H1 (cell line): ENCODE measurements at regions not wholly inside any gene's neighbourhood (a gene's known extent, or its start where the extent isn't known, plus 50 kb on each side); places are given as distances from the start of the nearest gene placed in this dataset.

ENCODE experiments used
- CTCF ChIA-PET: fragments of 300-600 bp; sonication (Branson Sonifier 250); formaldehyde crosslinking; loops from one replicate; lab custom pipeline; 2021; ENCODE audit not compliant: partially characterized antibody; lab: Charles Lee
- POLR2A ChIA-PET: fragments of 300-600 bp; sonication (Branson Sonifier 250); formaldehyde crosslinking; loops from one replicate; lab custom pipeline; 2021; ENCODE audit warnings: inconsistent platforms; ENCODE audit not compliant: partially characterized antibody; lab: Charles Lee
- DNase-seq, 2 experiments: peaks; one replicate each; pipeline versions ENCODE4 v3.0.0 to v3.0.0-alpha.2; 2010 to 2022; ENCODE audit warnings: low spot score in 2 of 2, low read depth in 1 of 2, mixed read lengths in 1 of 2
- FAIRE-seq: peaks from 2 replicates; lab custom pipeline; 2011; peaks lifted over from hg19 to GRCh38; lab: Jason Lieb, UNC
- H2AFZ ChIP-seq: 2 replicates; pipeline ENCODE4 v1.8.1; 2012; ENCODE audit warnings: low read length, inconsistent platforms
- H2AK5ac ChIP-seq: 2 replicates; pipeline ENCODE4 v1.6.1; 2013; ENCODE audit warnings: low read depth, low read length
- H2BK120ac ChIP-seq: replicated peaks from 2 replicates; pipeline ENCODE3; 2013; ENCODE audit warnings: low read depth, low read length, inconsistent platforms
- H2BK12ac ChIP-seq: 2 replicates; pipeline ENCODE4 v1.6.1; 2013; ENCODE audit warnings: low read depth, low read length
- H2BK15ac ChIP-seq: 2 replicates; pipeline ENCODE4 v1.6.1; 2013; ENCODE audit warnings: low read length
- H2BK20ac ChIP-seq: 2 replicates; pipeline ENCODE4 v1.6.1; 2013; ENCODE audit warnings: low read length
- H2BK5ac ChIP-seq: 2 replicates; pipeline ENCODE4 v1.6.1; 2013; ENCODE audit warnings: low read depth, low read length
- H3K14ac ChIP-seq: 2 replicates; pipeline ENCODE4 v1.6.1; 2013; ENCODE audit warnings: inconsistent platforms; ENCODE audit not compliant: insufficient read length
- H3K18ac ChIP-seq: 2 replicates; pipeline ENCODE4 v1.6.1; 2013; ENCODE audit warnings: low read length; ENCODE audit errors: extremely low read depth
- H3K23ac ChIP-seq: 2 replicates; pipeline ENCODE4 v1.6.1; 2013; ENCODE audit warnings: inconsistent platforms; ENCODE audit not compliant: insufficient read length
- H3K23me2 ChIP-seq: 2 replicates; pipeline ENCODE4 v1.6.1; 2013; ENCODE audit warnings: low read depth, low read length
- H3K27ac ChIP-seq: 2 replicates; pipeline ENCODE4 v1.6.1; 2011; ENCODE audit warnings: low read depth, low read length, inconsistent platforms
- H3K27me3 ChIP-seq, 4 experiments: replicated peaks in 1 of 4; 1 replicate in 1 of 4; 2 replicates in 3 of 4; pipeline versions ENCODE4 v1.6.1 to v1.8.1; 2011 to 2013; ENCODE audit warnings: low read length in 3 of 4, mild to moderate bottlenecking in 3 of 4, inconsistent platforms in 2 of 4, mixed read lengths in 2 of 4, moderate library complexity in 1 of 4; ENCODE audit not compliant: control insufficient read depth in 3 of 4, insufficient read depth in 3 of 4; ENCODE audit errors: extremely low read depth in 1 of 4
- H3K36me3 ChIP-seq, 4 experiments: 2 replicates each; pipeline versions ENCODE4 v1.6.1 to v1.8.1; 2011 to 2013; ENCODE audit warnings: mild to moderate bottlenecking in 4 of 4, low read length in 3 of 4, moderate library complexity in 2 of 4, control low read depth in 1 of 4, inconsistent platforms in 1 of 4; ENCODE audit not compliant: insufficient read depth in 4 of 4, control insufficient read depth in 2 of 4
- H3K4ac ChIP-seq: replicated peaks from 2 replicates; pipeline ENCODE3; 2013; ENCODE audit warnings: low read length, low read depth, mixed read lengths, inconsistent platforms; ENCODE audit not compliant: insufficient read length
- H3K4me1 ChIP-seq, 4 experiments: replicated peaks in 1 of 4; 1 replicate in 1 of 4; 2 replicates in 3 of 4; pipeline versions ENCODE4 v1.6.1 to v1.8.1; 2011 to 2013; ENCODE audit warnings: low read length in 3 of 4, inconsistent platforms in 2 of 4, mixed read lengths in 1 of 4; ENCODE audit not compliant: insufficient read depth in 4 of 4, control insufficient read depth in 3 of 4
- H3K4me2 ChIP-seq, 2 experiments: 2 replicates each; pipeline versions ENCODE4 v1.6.1 to v1.8.1; 2011 to 2013; ENCODE audit warnings: low read depth in 2 of 2, low read length in 2 of 2, control low read depth in 1 of 2, inconsistent platforms in 1 of 2, mild to moderate bottlenecking in 1 of 2; ENCODE audit not compliant: insufficient read depth in 1 of 2
- H3K4me3 ChIP-seq, 4 experiments: fragments of 200-600, 300-600 bp in 1 of 4; sonication (generic), shearing (Covaris generic), sonication (Bioruptor Twin) in 1 of 4; 2 replicates each; pipeline versions ENCODE4 v1.5.1 to v1.8.1; 2011 to 2016; ENCODE audit warnings: low read length in 4 of 4, low read depth in 3 of 4, control low read depth in 2 of 4, inconsistent platforms in 2 of 4, mild to moderate bottlenecking in 2 of 4, mixed read lengths in 1 of 4, moderate library complexity in 1 of 4; ENCODE audit not compliant: insufficient read depth in 2 of 4; ENCODE audit errors: extremely low read depth in 1 of 4
- H3K56ac ChIP-seq: replicated peaks from 2 replicates; pipeline ENCODE3; 2013; ENCODE audit warnings: low read depth, mild to moderate bottlenecking, mixed read lengths, low read length, inconsistent platforms; ENCODE audit not compliant: insufficient read length
- H3K79me1 ChIP-seq: 2 replicates; pipeline ENCODE4 v1.6.1; 2013; ENCODE audit warnings: low read depth, low read length, control low read depth
- H3K79me2 ChIP-seq, 2 experiments: 2 replicates each; pipeline versions ENCODE4 v1.6.1 to v1.8.1; 2012 to 2013; ENCODE audit warnings: low read length in 2 of 2, mild to moderate bottlenecking in 2 of 2, inconsistent platforms in 1 of 2; ENCODE audit not compliant: insufficient read depth in 2 of 2, control insufficient read depth in 1 of 2
- H3K9ac ChIP-seq, 4 experiments: replicated peaks in 1 of 4; 1 replicate in 1 of 4; 2 replicates in 3 of 4; pipeline versions ENCODE4 v1.6.1 to v1.8.1; 2011 to 2013; ENCODE audit warnings: low read depth in 3 of 4, low read length in 3 of 4, control low read depth in 2 of 4, mild to moderate bottlenecking in 2 of 4, moderate library complexity in 2 of 4, inconsistent platforms in 1 of 4; ENCODE audit errors: extremely low read depth in 1 of 4
- H3K9me3 ChIP-seq, 2 experiments: 2 replicates each; pipeline versions ENCODE4 v1.6.1 to v1.8.1; 2012 to 2013; ENCODE audit warnings: mild to moderate bottlenecking in 2 of 2, moderate library complexity in 2 of 2, control low read depth in 1 of 2, inconsistent platforms in 1 of 2, low read depth in 1 of 2, low read length in 1 of 2, mixed read lengths in 1 of 2; ENCODE audit not compliant: insufficient read depth in 2 of 2
- H4K20me1 ChIP-seq, 2 experiments: replicated peaks in 1 of 2; 2 replicates each; pipeline versions ENCODE3 to v1.8.1; 2011 to 2013; ENCODE audit warnings: inconsistent platforms in 2 of 2, low read length in 2 of 2, mild to moderate bottlenecking in 1 of 2; ENCODE audit not compliant: insufficient read depth in 2 of 2, control insufficient read depth in 1 of 2
- H4K5ac ChIP-seq: 2 replicates; pipeline ENCODE4 v1.6.1; 2013; ENCODE audit warnings: low read length, low read depth, mixed read lengths, inconsistent platforms; ENCODE audit not compliant: insufficient read length
- H4K8ac ChIP-seq: 2 replicates; pipeline ENCODE4 v1.8.0; 2013; ENCODE audit warnings: mild to moderate bottlenecking, moderate library complexity, low read length, inconsistent platforms; ENCODE audit not compliant: insufficient read depth; ENCODE audit errors: extremely low read depth
- H4K91ac ChIP-seq: replicated peaks from 2 replicates; pipeline ENCODE3; 2013; ENCODE audit warnings: low read length, mixed read lengths, inconsistent platforms; ENCODE audit not compliant: insufficient read length
- BACH1 ChIP-seq: IDR thresholded peaks from 2 replicates; pipeline ENCODE4 v1.6.1; 2012; ENCODE audit warnings: low read length, improper control_type of control experiment
- CBX8 ChIP-seq: fragments of 300-800, 300-1000 bp; sonication (generic); IDR thresholded peaks from 2 replicates; pipeline ENCODE4 v1.7.1; 2016; ENCODE audit warnings: low read depth, low read length, borderline replicate concordance
- CREB1 ChIP-seq: IDR thresholded peaks from 2 replicates; pipeline ENCODE4 v1.6.1; 2012; ENCODE audit warnings: inconsistent platforms
- GTF2F1 ChIP-seq: IDR thresholded peaks from 2 replicates; pipeline ENCODE4 v1.6.1; 2012; ENCODE audit warnings: low read depth, low read length, improper control_type of control experiment, borderline replicate concordance
- KDM5A ChIP-seq: fragments of 200-600 bp; IDR thresholded peaks from 2 replicates; pipeline ENCODE4 v1.7.1; 2012; ENCODE audit warnings: mild to moderate bottlenecking, low read length, inconsistent platforms, mixed read lengths
- NANOG ChIP-seq: IDR thresholded peaks from 2 replicates; pipeline ENCODE4 v1.6.1; 2011; ENCODE audit warnings: low read length, low read depth, mild to moderate bottlenecking, inconsistent platforms; ENCODE audit not compliant: insufficient read depth, poor library complexity, severe bottlenecking
- PHF8 ChIP-seq: fragments of 200-600 bp; sonication (generic); conservative IDR thresholded peaks from 2 replicates; pipeline ENCODE4 v1.7.1; 2012; ENCODE audit warnings: low read depth, mild to moderate bottlenecking, inconsistent platforms, low read length, moderate library complexity
- SUZ12 ChIP-seq: fragments of 200-600 bp; sonication (generic); IDR thresholded peaks from 2 replicates; pipeline ENCODE4 v1.6.1; 2012; ENCODE audit warnings: mild to moderate bottlenecking, inconsistent platforms, low read length, moderate library complexity, mixed read lengths
- TAF7 ChIP-seq: optimal IDR thresholded peaks from 2 replicates; pipeline ENCODE3; 2011; ENCODE audit warnings: low read depth, mild to moderate bottlenecking, inconsistent platforms, low read length, moderate library complexity, borderline replicate concordance
- WGBS, 2 experiments: shearing (Covaris generic) in 1 of 2; methylation state at CpG; one replicate each; pipeline versions ENCODE4 v1.1.6 to v1.1.7; 2013 to 2015; ENCODE audit warnings: low lambda C conversion rate in 2 of 2, mixed read lengths in 2 of 2, inconsistent platforms in 1 of 2, low coverage in 1 of 2, missing lambda C conversion rate in 1 of 2; ENCODE audit not compliant: insufficient replicate concordance in 2 of 2, insufficient coverage in 1 of 2, insufficient read length in 1 of 2; ENCODE audit errors: extremely low coverage in 1 of 2, missing lambda C conversion rate in 1 of 2; 5-methylcytosine and 5-hydroxymethylcytosine counted together

- Histone ChIP-seq H2BK15ac (no peak overlapping the region), H2AK5ac (no peak overlapping the region), H3K4me3 (no peak overlapping the region), H2BK20ac (no peak overlapping the region), H3K23me2 (no peaks in the 10 kb centered on the region; the same call in 1 of the 2 replicates), H3K4me1 (peaks cover 0 to 2% (median 0%) of the 10 kb centered on the region in 4 experiments; a peak in 1 of 7 replicates), H3K36me3 (no peaks in the 10 kb centered on the region), H2BK5ac (no peak overlapping the region), H4K91ac (no peak overlapping the region), H2BK120ac (no peak overlapping the region), H3K23ac (no peak overlapping the region), H4K5ac (no peak overlapping the region), H2AFZ (no peak overlapping the region), H3K79me1 (no peaks in the 10 kb centered on the region), H3K9me3 (no peaks in the 10 kb centered on the region), H3K27ac (no peak overlapping the region), H3K27me3 (no peaks in the 10 kb centered on the region), H3K4ac (no peak overlapping the region), H3K4me2 (no peak overlapping the region), H3K56ac (no peak overlapping the region), H3K18ac (no peak overlapping the region), H2BK12ac (no peak overlapping the region), H3K14ac (no peak overlapping the region), H4K8ac (no peak overlapping the region), H3K79me2 (no peaks in the 10 kb centered on the region), H4K20me1 (no peaks in the 10 kb centered on the region), H3K9ac (no peak overlapping the region)
- 86% methylated on average over 1 of the region's 1 CpG; no CpG with 5 or more reads in 1 of the 2 experiments for WGBS, 2 experiments
- DNase-seq (no peak), FAIRE-seq (no peak)
- POLR2A ChIA-PET: no interaction called here
- CTCF ChIA-PET: interaction anchor here (0.8 to 1.4 kb wide), 2 partner anchors 10 to 28 kb away, joined by 3 read pairs; no protein-coding TSS in a partner anchor
- TF ChIP-seq KDM5A (no peak), CREB1 (no peak), GTF2F1 (no peak), TAF7 (no peak), SUZ12 (no peak), BACH1 (no peak), CBX8 (no peak), NANOG (no peak), PHF8 (no peak)
Observed at GRCh38 chr1:57798543-57798942, 374.7 kb upstream of the DAB1 start.
